IMR-90 (cell line): ENCODE measurements at regions not wholly inside any gene's neighbourhood (a gene's known extent, or its start where the extent isn't known, plus 50 kb on each side); places are given as distances from the start of the nearest gene placed in this dataset.

Experiments used
- ATAC-seq: fragments of 200-7000 bp; cut with Tn5 transposase; 2 replicates; pipeline ENCODE4 v1.9.1; 2020; ENCODE audit warnings: low read depth, mild to moderate bottlenecking, moderate library complexity
- BruUV-seq: library from RNA; stranded (reverse); fragments of 400-500 nt; replicated peaks from 2 replicates; lab custom pipeline; 2021; lab: Mats Ljungman, UMichigan
- CTCF ChIA-PET: fragments of 300-600 bp; formaldehyde crosslinking; extraction: SDS; loops from one replicate; lab custom pipeline; 2021; ENCODE audit warnings: antibody characterized with exemption; lab: Yijun Ruan, JAX
- POLR2A ChIA-PET: fragments of 300-600 bp; sonication (Branson Sonifier 250); formaldehyde crosslinking; loops from one replicate; lab custom pipeline; 2022; ENCODE audit warnings: antibody characterized with exemption; ENCODE audit not compliant: unreplicated experiment; lab: Charles Lee
- DNase-seq: peaks from one replicate; pipeline ENCODE4 v3.0.0; 2013
- H2AFZ ChIP-seq: replicated peaks from 2 replicates; pipeline ENCODE3; 2013; ENCODE audit warnings: low read length, mild to moderate bottlenecking; ENCODE audit not compliant: poor library complexity
- H2AK5ac ChIP-seq: 2 replicates; pipeline ENCODE4 v1.6.1; 2013; ENCODE audit warnings: low read depth, low read length, inconsistent platforms
- H2AK9ac ChIP-seq: replicated peaks from 2 replicates; pipeline ENCODE3; 2013; ENCODE audit warnings: mild to moderate bottlenecking, low read depth, low read length, moderate library complexity; ENCODE audit not compliant: poor library complexity
- H2BK120ac ChIP-seq: 2 replicates; pipeline ENCODE4 v1.6.1; 2013; ENCODE audit warnings: low read depth, low read length, inconsistent platforms
- H2BK15ac ChIP-seq: 3 replicates; pipeline ENCODE4 v1.6.1; 2013; ENCODE audit warnings: low read depth, low read length, inconsistent platforms
- H2BK20ac ChIP-seq: 2 replicates; pipeline ENCODE4 v1.6.1; 2013; ENCODE audit warnings: low read depth, mild to moderate bottlenecking, inconsistent platforms, low read length, moderate library complexity
- H2BK5ac ChIP-seq: 2 replicates; pipeline ENCODE4 v1.6.1; 2013; ENCODE audit warnings: mild to moderate bottlenecking, low read depth, low read length, inconsistent platforms; ENCODE audit not compliant: poor library complexity, severe bottlenecking
- H3K14ac ChIP-seq: replicated peaks from 2 replicates; pipeline ENCODE4 v1.6.1; 2013; ENCODE audit warnings: low read depth, low read length, inconsistent platforms
- H3K18ac ChIP-seq: 2 replicates; pipeline ENCODE4 v1.6.1; 2013; ENCODE audit warnings: low read depth, low read length, control low read depth
- H3K23ac ChIP-seq: 2 replicates; pipeline ENCODE4 v1.6.1; 2013; ENCODE audit warnings: low read depth, low read length, inconsistent platforms
- H3K27ac ChIP-seq: 2 replicates; pipeline ENCODE4 v1.5.1; 2013; ENCODE audit warnings: mild to moderate bottlenecking, control low read depth, low read length; ENCODE audit not compliant: insufficient read depth
- H3K27me3 ChIP-seq: 2 replicates; pipeline ENCODE4 v1.6.1; 2013; ENCODE audit warnings: low read length; ENCODE audit not compliant: control insufficient read depth, insufficient read depth
- H3K36me3 ChIP-seq: 2 replicates; pipeline ENCODE4 v1.6.1; 2013; ENCODE audit warnings: low read length, mixed read lengths; ENCODE audit not compliant: control insufficient read depth, insufficient read depth
- H3K4ac ChIP-seq: 2 replicates; pipeline ENCODE4 v1.6.1; 2013; ENCODE audit warnings: low read depth, low read length, inconsistent platforms
- H3K4me1 ChIP-seq: 2 replicates; pipeline ENCODE4 v1.6.1; 2013; ENCODE audit warnings: low read length, mixed read lengths; ENCODE audit not compliant: control insufficient read depth, insufficient read depth
- H3K4me2 ChIP-seq: 2 replicates; pipeline ENCODE4 v1.6.1; 2013; ENCODE audit warnings: low read depth, mild to moderate bottlenecking, control low read depth, low read length, moderate library complexity
- H3K4me3 ChIP-seq: 2 replicates; pipeline ENCODE4 v1.5.1; 2013; ENCODE audit warnings: low read depth, mild to moderate bottlenecking, control low read depth, low read length, moderate library complexity; ENCODE audit not compliant: insufficient read depth
- H3K56ac ChIP-seq: 2 replicates; pipeline ENCODE4 v1.6.1; 2013; ENCODE audit warnings: low read length, inconsistent platforms; ENCODE audit not compliant: insufficient read depth; ENCODE audit errors: extremely low read depth
- H3K79me1 ChIP-seq, 2 experiments: 2 replicates each; pipeline ENCODE4 v1.6.1; 2013; ENCODE audit warnings: low read length in 2 of 2, inconsistent platforms in 1 of 2, low read depth in 1 of 2
- H3K9ac ChIP-seq: 2 replicates; pipeline ENCODE4 v1.6.1; 2013; ENCODE audit warnings: low read depth, low read length, control low read depth
- H3K9me1 ChIP-seq: 2 replicates; pipeline ENCODE4 v1.6.1; 2013; ENCODE audit warnings: low read length, inconsistent platforms; ENCODE audit not compliant: insufficient read depth
- H3K9me3 ChIP-seq: 2 replicates; pipeline ENCODE4 v1.6.1; 2013; ENCODE audit warnings: low read length; ENCODE audit not compliant: control insufficient read depth, insufficient read depth
- H4K20me1 ChIP-seq: 2 replicates; pipeline ENCODE4 v1.6.1; 2013; ENCODE audit warnings: low read length, inconsistent platforms; ENCODE audit not compliant: insufficient read depth
- H4K5ac ChIP-seq: 2 replicates; pipeline ENCODE4 v1.6.1; 2013; ENCODE audit warnings: mild to moderate bottlenecking, low read depth, low read length, control low read depth
- H4K8ac ChIP-seq, 2 experiments: 2 replicates each; pipeline ENCODE4 v1.6.1; 2013; ENCODE audit warnings: low read depth in 2 of 2, low read length in 2 of 2, control low read depth in 1 of 2, inconsistent platforms in 1 of 2
- H4K91ac ChIP-seq: 2 replicates; pipeline ENCODE4 v1.6.1; 2013; ENCODE audit warnings: low read depth, low read length, inconsistent platforms; ENCODE audit not compliant: insufficient read depth
- BHLHE40 ChIP-seq: fragments of 150-350 bp; IDR thresholded peaks from 2 replicates; pipeline ENCODE4 v1.6.1; 2016; ENCODE audit warnings: mild to moderate bottlenecking, low read depth, low read length
- CEBPB ChIP-seq: IDR thresholded peaks from 2 replicates; pipeline ENCODE4 v1.6.1; 2012; ENCODE audit warnings: low read depth, low read length, improper control_type of control experiment
- CHD1 ChIP-seq: IDR thresholded peaks from 2 replicates; pipeline ENCODE4 v1.6.1; 2012; ENCODE audit warnings: low read depth, low read length, improper control_type of control experiment
- CTCF ChIP-seq: conservative IDR thresholded peaks from 2 replicates; pipeline ENCODE4 v1.5.1; 2012; ENCODE audit warnings: mild to moderate bottlenecking, low read depth, low read length, improper control_type of control experiment
- ELK1 ChIP-seq: fragments of 150-350 bp; IDR thresholded peaks from 2 replicates; pipeline ENCODE4 v1.6.1; 2016; ENCODE audit warnings: low read depth, mild to moderate bottlenecking, low read length, moderate library complexity, borderline replicate concordance
- MAZ ChIP-seq: IDR thresholded peaks from 2 replicates; pipeline ENCODE4 v1.6.1; 2012; ENCODE audit warnings: low read depth, mild to moderate bottlenecking, low read length, improper control_type of control experiment, moderate library complexity, borderline replicate concordance
- MXI1 ChIP-seq: IDR thresholded peaks from 2 replicates; pipeline ENCODE4 v1.6.1; 2012; ENCODE audit warnings: low read depth, mild to moderate bottlenecking, low read length, moderate library complexity, borderline replicate concordance
- POLR2A ChIP-seq: IDR thresholded peaks from 2 replicates; pipeline ENCODE4 v1.6.1; 2012; ENCODE audit warnings: mild to moderate bottlenecking, low read depth, low read length
- RAD21 ChIP-seq: IDR thresholded peaks from 2 replicates; pipeline ENCODE4 v1.6.1; 2012; ENCODE audit warnings: low read length, improper control_type of control experiment
- RFX5 ChIP-seq: IDR thresholded peaks from 2 replicates; pipeline ENCODE4 v1.8.0; 2012; ENCODE audit warnings: low read depth, mild to moderate bottlenecking, low read length, moderate library complexity
- SMC3 ChIP-seq: fragments of 150-350 bp; IDR thresholded peaks from 2 replicates; pipeline ENCODE4 v1.6.1; 2016; ENCODE audit warnings: low read depth, mild to moderate bottlenecking, antibody characterized with exemption, low read length, moderate library complexity
- USF2 ChIP-seq: fragments of 150-350 bp; IDR thresholded peaks from 2 replicates; pipeline ENCODE4 v1.6.1; 2017; ENCODE audit warnings: mild to moderate bottlenecking, antibody characterized with exemption, low read length, low read depth
- WGBS, 2 experiments: methylation state at CpG; one replicate each; pipeline versions ENCODE4 v1.1.5 to v1.1.7; 2013; ENCODE audit warnings: missing lambda C conversion rate in 2 of 2; ENCODE audit not compliant: insufficient read length in 1 of 2; ENCODE audit errors: extremely low coverage in 2 of 2; 5-methylcytosine and 5-hydroxymethylcytosine counted together
- dilution Hi-C: fragments of 300-500 bp; cut with HindIII; formaldehyde crosslinking; loops from one replicate; pipeline ENCODE4 v1.14.3; 2018; ENCODE audit warnings: low sequenced_read_pairs; ENCODE audit not compliant: unreplicated experiment
- in situ Hi-C: fragments of 300-500 bp; cut with MboI; formaldehyde crosslinking; loops from 3 replicates; pipeline ENCODE4 v1.14.3; 2019; ENCODE audit warnings: low sequenced_read_pairs, inconsistent platforms, mixed read lengths
- intact Hi-C: fragments of 100-400 bp; cut with micrococcal nuclease; formaldehyde crosslinking; loops from 2 replicates; pipeline ENCODE4 v1.10.0; 2022

- Histone ChIP-seq H3K36me3 (no peaks in the 10 kb centered on the region), H2AK9ac (no peak overlapping the region), H3K27ac (no peak overlapping the region), H3K4ac (no peak overlapping the region), H3K9me1 (no peaks in the 10 kb centered on the region), H3K56ac (no peak overlapping the region), H4K8ac (no peak overlapping the region), H2AK5ac (no peak overlapping the region), H2BK5ac (no peak overlapping the region), H3K9me3 (peaks cover 4% of the 10 kb centered on the region; the same call in 1 of the 2 replicates), H3K9ac (no peak overlapping the region), H2AFZ (no peak overlapping the region), H3K4me3 (no peak overlapping the region), H4K91ac (no peak overlapping the region), H3K18ac (no peak overlapping the region), H3K14ac (no peak overlapping the region), H4K5ac (no peak overlapping the region), H2BK15ac (no peak overlapping the region), H3K79me1 (no peaks in the 10 kb centered on the region), H4K20me1 (no peaks in the 10 kb centered on the region), H2BK20ac (no peak overlapping the region), H2BK120ac (no peak overlapping the region), H3K4me2 (no peak overlapping the region), H3K4me1 (no peaks in the 10 kb centered on the region), H3K23ac (no peak overlapping the region), H3K27me3 (no peaks in the 10 kb centered on the region)
- CTCF ChIA-PET = no interaction called here
- intact Hi-C loops = no loop called here
- dilution Hi-C loops = no loop called here
- no TSS peak for BruUV-seq
- POLR2A ChIA-PET = no interaction called here
- TF ChIP-seq RFX5 (no peak), POLR2A (no peak), CTCF (no peak), CHD1 (no peak), MAZ (no peak), USF2 (no peak), CEBPB (no peak), MXI1 (no peak), ELK1 (no peak), SMC3 (no peak), BHLHE40 (no peak), RAD21 (no peak)
- no peak for ATAC-seq
- no peak for DNase-seq
- no CpG with 5 or more reads among the region's 4 CpGs for WGBS, 2 experiments
- in situ Hi-C loops = no loop called here
Measured at GRCh38 chr12:38502415-38502814, 185.8 kb downstream of the ALG10B start.
